ENCODE measurements at regions not wholly inside any gene's neighbourhood (a gene's known extent, or its start where the extent isn't known, plus 50 kb on each side); places are given as distances from the start of the nearest gene placed in this dataset.

DNA sequence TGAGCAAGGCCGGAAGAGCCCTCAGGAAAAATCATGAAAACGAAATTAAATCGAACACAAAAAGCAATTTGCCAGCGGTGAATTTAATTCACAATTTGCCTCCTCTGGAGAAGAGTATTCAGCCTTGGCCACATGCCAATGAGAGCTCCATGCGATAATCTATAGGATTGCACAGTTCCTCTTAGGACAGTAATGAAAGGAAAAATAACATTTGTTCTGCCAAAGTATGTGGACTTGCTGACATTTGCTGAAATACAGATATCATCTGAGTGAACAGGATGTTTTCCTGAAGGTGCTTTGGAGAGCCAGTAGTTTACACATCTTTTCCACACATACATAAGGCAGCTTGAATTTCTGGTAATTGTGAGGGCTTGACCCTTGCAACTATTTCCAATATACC is 188.6 kb upstream of the PDZRN3 start:
- Histone ChIP-seq H3K27me3 (ENCODE audit: control insufficient read depth in 4 of 4, insufficient read depth in 4 of 4, low read length in 3 of 4) (peaks cover 0 to 3% (median 0%) of the 10 kb centered on the region in 4 donors), H3K4me1 (ENCODE audit: control insufficient read depth in 4 of 4, insufficient read depth in 4 of 4, low read length in 3 of 4) (no peaks in the 10 kb centered on the region), H3K27ac (ENCODE audit: low read depth in 1 of 2, low read length in 2 of 2) (no peak overlapping the region), H3K36me3 (ENCODE audit: control insufficient read depth in 4 of 4, insufficient read depth in 3 of 4, low read depth in 1 of 4, low read length in 3 of 4) (no peaks in the 10 kb centered on the region), H3K9ac (ENCODE audit: low read depth in 1 of 2, low read length in 2 of 2) (no peak overlapping the region), H3K9me3 (ENCODE audit: control insufficient read depth in 4 of 4, low read length in 3 of 4) (no peaks in the 10 kb centered on the region), H3K4me3 (ENCODE audit: low read depth in 1 of 3, low read length in 3 of 3) (no peak overlapping the region)
- WGBS, result 63% methylated on average over 5 of the region's 5 CpGs
- DNase-seq (ENCODE audit: low spot score), result no peak
- TF ChIP-seq RXRA (IDR thresholded peaks at IDR 0.05) (no peak), NR2F2 (IDR thresholded peaks at IDR 0.05) (peak; percentile 22)

DNA sequence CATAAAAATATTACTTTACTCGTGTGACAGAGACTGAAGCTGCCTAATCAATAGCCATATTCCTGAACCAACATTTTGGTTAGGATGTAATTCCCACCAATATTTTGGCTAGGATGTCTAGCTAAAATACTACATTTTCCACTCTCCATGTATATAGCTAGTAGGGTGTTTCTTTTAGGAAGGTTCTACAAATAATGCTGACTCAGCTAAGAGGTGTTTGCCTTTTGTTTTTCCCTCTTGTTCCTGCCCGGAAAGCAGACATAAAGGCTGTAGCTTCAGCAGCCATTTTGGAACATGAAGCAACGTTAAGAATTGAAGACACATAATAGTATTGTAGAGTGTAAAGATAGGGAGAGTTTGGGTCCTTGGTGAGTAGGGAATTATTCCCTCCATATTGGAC is 187.3 kb upstream of the PDZRN3 start:
- Histone ChIP-seq H3K27ac (ENCODE audit: low read depth in 1 of 2, low read length in 2 of 2) (no peak overlapping the region), H3K27me3 (ENCODE audit: control insufficient read depth in 4 of 4, insufficient read depth in 4 of 4, low read length in 3 of 4) (peaks cover 0 to 3% (median 0%) of the 10 kb centered on the region in 4 donors), H3K4me1 (ENCODE audit: control insufficient read depth in 4 of 4, insufficient read depth in 4 of 4, low read length in 3 of 4) (no peaks in the 10 kb centered on the region), H3K9me3 (ENCODE audit: control insufficient read depth in 4 of 4, low read length in 3 of 4) (no peaks in the 10 kb centered on the region), H3K4me3 (ENCODE audit: low read depth in 1 of 3, low read length in 3 of 3) (no peak overlapping the region), H3K9ac (ENCODE audit: low read depth in 1 of 2, low read length in 2 of 2) (no peak overlapping the region), H3K36me3 (ENCODE audit: control insufficient read depth in 4 of 4, insufficient read depth in 3 of 4, low read depth in 1 of 4, low read length in 3 of 4) (no peaks in the 10 kb centered on the region)
- 78% methylated on average over 3 of the region's 3 CpGs for WGBS
- no peak for DNase-seq (ENCODE audit: low spot score)
- TF ChIP-seq SP1 (IDR thresholded peaks at IDR 0.05) (no peak), GABPA (IDR thresholded peaks at IDR 0.05 in 1 of 2, conservative IDR thresholded peaks at IDR 0.05 in 1 of 2) (no peak), REST (IDR thresholded peaks at IDR 0.05) (no peak), FOXA2 (IDR thresholded peaks at IDR 0.05) (no peak), TAF1 (conservative IDR thresholded peaks at IDR 0.05) (no peak), ATF3 (IDR thresholded peaks at IDR 0.05) (no peak), NR2F2 (IDR thresholded peaks at IDR 0.05) (no peak), EGR1 (IDR thresholded peaks at IDR 0.05; ENCODE audit: low read depth in 2 of 2) (no peak), RXRA (IDR thresholded peaks at IDR 0.05) (no peak), HNF4G (IDR thresholded peaks at IDR 0.05) (no peak), JUND (IDR thresholded peaks at IDR 0.05) (no peak)
- TF ChIP-seq, protein P1, sequence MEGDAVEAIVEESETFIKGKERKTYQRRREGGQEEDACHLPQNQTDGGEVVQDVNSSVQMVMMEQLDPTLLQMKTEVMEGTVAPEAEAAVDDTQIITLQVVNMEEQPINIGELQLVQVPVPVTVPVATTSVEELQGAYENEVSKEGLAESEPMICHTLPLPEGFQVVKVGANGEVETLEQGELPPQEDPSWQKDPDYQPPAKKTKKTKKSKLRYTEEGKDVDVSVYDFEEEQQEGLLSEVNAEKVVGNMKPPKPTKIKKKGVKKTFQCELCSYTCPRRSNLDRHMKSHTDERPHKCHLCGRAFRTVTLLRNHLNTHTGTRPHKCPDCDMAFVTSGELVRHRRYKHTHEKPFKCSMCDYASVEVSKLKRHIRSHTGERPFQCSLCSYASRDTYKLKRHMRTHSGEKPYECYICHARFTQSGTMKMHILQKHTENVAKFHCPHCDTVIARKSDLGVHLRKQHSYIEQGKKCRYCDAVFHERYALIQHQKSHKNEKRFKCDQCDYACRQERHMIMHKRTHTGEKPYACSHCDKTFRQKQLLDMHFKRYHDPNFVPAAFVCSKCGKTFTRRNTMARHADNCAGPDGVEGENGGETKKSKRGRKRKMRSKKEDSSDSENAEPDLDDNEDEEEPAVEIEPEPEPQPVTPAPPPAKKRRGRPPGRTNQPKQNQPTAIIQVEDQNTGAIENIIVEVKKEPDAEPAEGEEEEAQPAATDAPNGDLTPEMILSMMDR (IDR thresholded peaks at IDR 0.05; ENCODE audit: low read depth, low read length, missing input control), result no peak
- TF ChIP-seq, protein P2, sequence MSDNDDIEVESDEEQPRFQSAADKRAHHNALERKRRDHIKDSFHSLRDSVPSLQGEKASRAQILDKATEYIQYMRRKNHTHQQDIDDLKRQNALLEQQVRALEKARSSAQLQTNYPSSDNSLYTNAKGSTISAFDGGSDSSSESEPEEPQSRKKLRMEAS (IDR thresholded peaks at IDR 0.05), result no peak
- TF ChIP-seq, protein P3, sequence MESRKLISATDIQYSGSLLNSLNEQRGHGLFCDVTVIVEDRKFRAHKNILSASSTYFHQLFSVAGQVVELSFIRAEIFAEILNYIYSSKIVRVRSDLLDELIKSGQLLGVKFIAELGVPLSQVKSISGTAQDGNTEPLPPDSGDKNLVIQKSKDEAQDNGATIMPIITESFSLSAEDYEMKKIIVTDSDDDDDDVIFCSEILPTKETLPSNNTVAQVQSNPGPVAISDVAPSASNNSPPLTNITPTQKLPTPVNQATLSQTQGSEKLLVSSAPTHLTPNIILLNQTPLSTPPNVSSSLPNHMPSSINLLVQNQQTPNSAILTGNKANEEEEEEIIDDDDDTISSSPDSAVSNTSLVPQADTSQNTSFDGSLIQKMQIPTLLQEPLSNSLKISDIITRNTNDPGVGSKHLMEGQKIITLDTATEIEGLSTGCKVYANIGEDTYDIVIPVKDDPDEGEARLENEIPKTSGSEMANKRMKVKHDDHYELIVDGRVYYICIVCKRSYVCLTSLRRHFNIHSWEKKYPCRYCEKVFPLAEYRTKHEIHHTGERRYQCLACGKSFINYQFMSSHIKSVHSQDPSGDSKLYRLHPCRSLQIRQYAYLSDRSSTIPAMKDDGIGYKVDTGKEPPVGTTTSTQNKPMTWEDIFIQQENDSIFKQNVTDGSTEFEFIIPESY (IDR thresholded peaks at IDR 0.05), result no peak
